ENCODE measurements at regions not wholly inside any gene's neighbourhood (a gene's known extent, or its start where the extent isn't known, plus 50 kb on each side); places are given as distances from the start of the nearest gene placed in this dataset.

- DNase-seq, result no peak
Observed at GRCh38 chr20:24049081-24049480, 60.5 kb upstream of the GGTLC1 start.

GRCh38 chr20:24048024-24048611, 59.5 kb upstream of the GGTLC1 start:
- no peak for DNase-seq

- no peak for DNase-seq
Observed at GRCh38 chr20:24046888-24047287, 58.3 kb upstream of the GGTLC1 start.

GRCh38 chr20:24045621-24046318, 57.2 kb upstream of the GGTLC1 start:
- DNase-seq, result no peak

GRCh38 chr20:24043294-24043693, 54.7 kb upstream of the GGTLC1 start:
- no peak for DNase-seq

GRCh38 chr20:24042646-24043045, 54.1 kb upstream of the GGTLC1 start:
- DNase-seq, result no peak

GRCh38 chr20:24040896-24041459, 52.4 kb upstream of the GGTLC1 start:
- no peak for DNase-seq

- DNase-seq, result no peak
Observed at GRCh38 chr20:24039196-24039595, 50.6 kb upstream of the GGTLC1 start.

Measured in NCI-H226 (cell line).